RPMI8226 (cell line): ENCODE measurements at regions not wholly inside any gene's neighbourhood (a gene's known extent, or its start where the extent isn't known, plus 50 kb on each side); places are given as distances from the start of the nearest gene placed in this dataset.

Source experiments
- DNase-seq: peaks from one replicate; pipeline ENCODE4 v3.0.0-alpha.2; 2015

DNA sequence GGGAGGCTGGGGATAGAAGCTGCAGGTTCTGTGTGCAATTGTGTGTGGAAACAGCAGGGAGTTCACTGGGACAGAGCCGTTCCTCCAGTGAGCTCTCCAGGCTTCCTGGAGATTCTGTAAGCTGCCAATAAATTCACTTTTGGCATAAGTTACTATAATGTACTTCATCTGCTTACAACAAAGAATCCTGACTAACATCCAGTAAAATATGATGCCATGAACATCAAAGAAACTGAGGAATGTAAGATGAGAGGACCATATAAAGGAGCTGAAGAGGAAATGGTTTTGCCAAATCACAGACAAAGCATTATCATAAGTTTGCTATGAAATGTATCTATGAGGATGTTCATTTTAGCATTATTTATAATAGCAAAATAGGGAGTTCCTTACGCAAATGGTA lies 175.3 kb downstream of the KCNE4 start:
- no peak for DNase-seq

DNA sequence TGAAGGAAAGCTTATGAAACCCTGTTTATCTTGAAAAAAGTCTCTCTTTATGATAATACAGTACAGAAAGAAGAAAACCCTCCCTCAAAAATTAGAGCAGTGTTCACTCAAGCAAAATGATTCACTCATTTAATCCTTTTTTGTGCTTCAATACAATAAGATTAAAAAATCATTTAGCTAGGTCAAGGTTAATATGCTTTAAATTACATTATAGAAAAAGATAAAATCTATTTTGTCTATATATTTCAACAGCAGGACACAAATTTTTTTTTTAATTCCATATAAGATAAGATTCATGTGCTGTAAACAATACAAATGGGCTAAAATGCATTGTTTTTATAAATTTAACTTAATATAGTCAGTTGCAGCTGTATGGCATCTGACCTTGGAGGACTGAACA lies 176.9 kb downstream of the KCNE4 start:
- no peak for DNase-seq

DNA sequence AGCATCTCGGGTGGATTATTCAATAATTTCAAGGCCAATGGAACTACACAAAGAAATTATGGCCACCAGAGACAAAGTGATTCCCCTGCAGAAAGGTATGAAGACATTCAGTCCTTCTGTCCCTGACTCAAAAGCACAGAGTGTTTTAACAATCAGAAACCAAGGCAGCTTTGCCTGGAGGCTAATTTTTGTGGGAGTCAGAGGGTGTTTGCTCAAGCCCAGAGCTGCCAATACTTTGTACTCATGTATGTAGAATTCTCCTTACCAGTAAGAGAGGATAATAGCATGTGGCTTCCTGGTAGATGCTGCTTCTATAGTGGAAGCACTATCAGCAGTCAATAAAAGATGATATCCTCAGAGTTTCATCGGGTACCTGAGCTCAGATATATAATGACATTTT lies 178.4 kb downstream of the KCNE4 start:
- no peak for DNase-seq

GRCh38 chr2:223232285-223232684 lies 180.3 kb downstream of the KCNE4 start:
- DNase-seq, result no peak

GRCh38 chr2:223232896-223233295 lies 180.9 kb downstream of the KCNE4 start:
- DNase-seq, result no peak

DNA sequence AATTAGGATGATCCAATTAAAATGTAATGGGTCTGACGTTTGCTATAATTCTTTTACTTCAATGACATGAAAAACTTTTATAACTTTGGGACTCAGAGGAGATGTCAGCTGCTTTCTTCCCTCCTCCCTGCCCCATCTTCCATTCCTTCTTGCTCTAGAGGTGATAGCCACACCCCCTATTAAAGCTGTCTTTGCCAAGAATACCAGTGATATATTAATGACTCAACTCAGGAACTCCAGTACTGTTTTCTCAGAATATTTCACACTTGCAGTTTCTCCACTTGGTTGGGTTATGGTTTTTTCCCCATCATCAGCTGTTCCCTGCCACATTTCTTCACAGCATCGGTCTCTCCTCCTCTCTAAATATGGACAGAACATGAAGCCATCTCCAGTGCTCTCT lies 184.0 kb downstream of the KCNE4 start:
- DNase-seq, result no peak

DNA sequence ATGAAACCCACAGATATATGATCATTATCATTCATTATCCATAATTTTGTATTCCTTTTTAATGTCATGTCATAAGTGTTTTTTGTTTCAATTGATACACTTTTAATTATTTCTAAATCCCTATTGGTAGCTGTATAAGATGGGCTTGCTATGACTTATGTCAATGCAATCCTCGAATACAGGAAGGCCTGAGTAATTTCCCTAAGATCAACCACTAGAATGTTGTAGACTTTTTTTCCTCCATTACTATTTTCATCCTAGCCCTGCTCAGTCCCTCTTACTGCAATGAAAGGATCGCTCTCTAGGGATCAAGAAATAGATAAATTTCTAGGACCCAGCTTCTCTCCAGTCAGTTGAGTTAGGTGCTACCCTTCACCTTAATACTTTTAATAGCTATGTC lies 186.3 kb downstream of the KCNE4 start:
- DNase-seq, result no peak

- DNase-seq, result no peak
Observed at GRCh38 chr2:223243233-223243632, 191.2 kb downstream of the KCNE4 start.

DNA sequence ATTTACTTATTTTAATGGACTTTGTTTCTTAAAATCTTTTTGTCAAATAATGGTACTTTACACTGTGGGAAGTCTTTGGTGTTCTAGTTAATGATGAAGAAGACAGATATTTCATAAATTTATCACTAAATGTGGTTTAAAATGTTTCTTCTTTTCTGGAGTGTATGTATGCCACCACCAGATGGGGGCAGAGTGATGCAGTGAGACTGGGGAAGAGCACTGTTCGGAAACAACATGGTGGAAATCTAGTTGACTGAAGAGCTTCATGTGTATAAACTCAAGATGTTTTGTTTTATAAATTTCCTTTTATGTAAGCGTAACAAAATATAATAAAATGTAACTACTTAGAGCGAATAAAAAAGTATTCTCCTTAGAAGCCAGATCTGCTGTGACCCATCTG lies 195.1 kb downstream of the KCNE4 start:
- peak; percentile 4 for DNase-seq

GRCh38 chr2:223251656-223252229 lies 199.8 kb downstream of the KCNE4 start:
- DNase-seq, result no peak

- no peak for DNase-seq
Observed at GRCh38 chr2:223260681-223261080, 208.7 kb downstream of the KCNE4 start.

DNA sequence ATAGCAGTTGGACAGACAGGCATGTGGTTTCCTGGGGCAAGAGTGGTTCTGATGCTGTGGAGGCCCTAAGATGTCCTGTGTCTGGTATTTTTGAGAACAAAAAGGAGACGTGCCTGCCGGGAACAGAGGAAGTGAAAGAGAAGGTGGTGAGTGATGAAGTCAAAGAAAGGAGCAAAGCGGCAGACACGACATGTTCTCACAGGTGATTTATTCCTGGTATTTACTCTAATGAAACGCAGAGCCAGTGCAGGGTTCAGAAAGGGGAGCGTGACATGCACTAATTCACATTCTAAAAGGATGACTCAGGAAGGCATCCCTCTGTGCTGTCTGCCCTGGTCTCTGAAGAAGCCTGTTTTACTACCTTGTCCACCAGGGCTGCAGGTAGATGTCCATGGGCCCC lies 211.0 kb downstream of the KCNE4 start:
- DNase-seq, result no peak

DNA sequence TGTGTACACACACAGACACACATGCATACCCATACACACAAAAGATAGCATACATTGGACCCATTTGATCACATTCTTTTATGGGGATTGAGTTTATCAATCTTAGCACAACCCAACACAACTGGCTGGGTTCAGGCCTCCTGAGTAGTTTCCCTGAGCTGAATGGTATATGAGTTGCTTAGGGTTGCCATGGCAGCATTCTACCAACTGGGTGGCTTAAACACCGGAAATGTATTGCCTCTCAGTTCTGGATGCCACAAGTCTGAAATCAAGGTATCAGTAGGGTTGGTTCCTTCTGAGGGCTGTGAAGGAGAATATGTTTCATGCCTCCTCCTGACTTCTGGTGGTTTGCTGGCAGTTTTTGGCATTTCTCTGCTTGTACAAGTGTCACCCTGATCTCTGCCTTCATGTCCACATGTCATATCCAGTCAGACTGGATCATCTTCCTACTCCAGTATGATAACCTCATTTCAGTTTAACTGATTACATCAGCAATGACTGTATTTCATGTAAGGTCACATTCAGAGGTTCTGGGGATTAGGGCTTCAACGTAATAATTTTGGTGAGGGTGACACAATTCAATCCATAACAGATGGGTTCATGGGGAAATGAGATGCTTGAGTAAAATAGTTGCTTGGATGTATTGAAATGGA lies 212.7 kb downstream of the KCNE4 start:
- DNase-seq, result no peak

- DNase-seq, result no peak
Observed at GRCh38 chr2:223267160-223267951, 215.4 kb downstream of the KCNE4 start.

GRCh38 chr2:223269386-223269785 lies 217.4 kb downstream of the KCNE4 start:
- no peak for DNase-seq

DNA sequence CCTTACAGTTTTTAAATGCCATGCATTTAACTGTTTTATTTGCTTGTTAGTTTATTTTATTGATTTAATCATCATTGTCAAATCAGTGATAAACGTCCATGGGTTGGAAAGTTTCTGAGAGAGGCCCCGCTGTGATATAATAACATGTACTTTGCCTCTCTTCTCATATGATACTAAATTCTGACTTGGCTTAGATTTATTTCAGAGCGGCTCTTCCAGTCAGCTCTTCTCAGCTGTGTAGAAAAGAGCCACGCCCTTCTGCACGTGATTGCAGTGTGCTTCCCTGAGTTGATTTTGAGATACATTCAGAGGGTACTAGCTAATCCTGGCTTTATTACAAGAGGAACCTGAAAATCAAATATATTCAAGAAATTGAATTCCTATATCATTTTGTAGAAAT lies 218.6 kb downstream of the KCNE4 start:
- no peak for DNase-seq

DNA sequence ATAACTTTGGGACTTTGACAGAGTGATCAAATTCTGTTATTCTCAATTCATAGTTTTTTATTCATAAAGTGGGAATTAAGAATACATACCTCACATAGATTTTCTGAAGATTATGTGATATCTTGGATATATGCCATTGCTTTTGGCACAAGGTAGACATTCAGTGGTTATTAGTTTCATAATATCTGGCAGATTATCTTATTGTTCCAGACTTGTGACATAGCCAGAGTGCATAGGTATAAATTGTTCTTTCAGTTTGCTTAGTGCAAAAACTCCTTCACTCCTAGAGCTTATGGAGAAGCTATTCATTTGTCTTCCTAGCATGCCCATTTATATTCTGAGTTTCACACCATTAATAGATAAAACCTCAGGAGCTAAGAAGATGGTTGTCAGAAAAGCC lies 222.0 kb downstream of the KCNE4 start:
- DNase-seq, result no peak

- DNase-seq, result no peak
Observed at GRCh38 chr2:223282221-223282620, 230.2 kb downstream of the KCNE4 start.

GRCh38 chr2:223283329-223283728 lies 231.3 kb downstream of the KCNE4 start:
- no peak for DNase-seq

- no peak for DNase-seq
Observed at GRCh38 chr2:223283771-223284170, 231.8 kb downstream of the KCNE4 start.

GRCh38 chr2:223285370-223286265 lies 233.6 kb downstream of the KCNE4 start:
- DNase-seq, result no peak

DNA sequence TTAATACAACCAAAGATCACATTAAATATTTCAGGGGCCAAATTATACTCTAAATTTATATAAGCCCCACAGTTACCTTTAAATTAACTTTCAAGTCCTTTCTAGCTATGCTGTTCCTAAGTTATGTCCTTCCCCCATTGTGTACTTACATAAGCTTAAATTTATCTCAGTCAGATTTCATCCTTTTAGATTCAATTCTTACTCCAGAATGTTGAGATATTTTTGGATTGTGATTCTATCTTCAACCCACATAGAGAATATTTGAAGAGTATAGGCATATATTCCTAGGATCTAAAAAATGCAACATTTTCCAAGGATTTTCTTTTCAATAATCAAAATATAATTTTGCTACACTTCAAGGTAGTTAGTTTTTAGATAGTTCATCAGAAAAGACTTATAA lies 242.8 kb downstream of the KCNE4 start:
- no peak for DNase-seq

GRCh38 chr2:223297788-223298187 lies 245.8 kb downstream of the KCNE4 start:
- DNase-seq, result no peak
